Hippocampal formation (tissue), 2 donors: ENCODE measurements at regions not wholly inside any gene's neighbourhood (a gene's known extent, or its start where the extent isn't known, plus 50 kb on each side); places are given as distances from the start of the nearest gene placed in this dataset.

Experiments used
- DNase-seq, 2 donors: peaks; one replicate each; lab custom pipeline; 2025; lab: John Stamatoyannopoulos, UW

DNA sequence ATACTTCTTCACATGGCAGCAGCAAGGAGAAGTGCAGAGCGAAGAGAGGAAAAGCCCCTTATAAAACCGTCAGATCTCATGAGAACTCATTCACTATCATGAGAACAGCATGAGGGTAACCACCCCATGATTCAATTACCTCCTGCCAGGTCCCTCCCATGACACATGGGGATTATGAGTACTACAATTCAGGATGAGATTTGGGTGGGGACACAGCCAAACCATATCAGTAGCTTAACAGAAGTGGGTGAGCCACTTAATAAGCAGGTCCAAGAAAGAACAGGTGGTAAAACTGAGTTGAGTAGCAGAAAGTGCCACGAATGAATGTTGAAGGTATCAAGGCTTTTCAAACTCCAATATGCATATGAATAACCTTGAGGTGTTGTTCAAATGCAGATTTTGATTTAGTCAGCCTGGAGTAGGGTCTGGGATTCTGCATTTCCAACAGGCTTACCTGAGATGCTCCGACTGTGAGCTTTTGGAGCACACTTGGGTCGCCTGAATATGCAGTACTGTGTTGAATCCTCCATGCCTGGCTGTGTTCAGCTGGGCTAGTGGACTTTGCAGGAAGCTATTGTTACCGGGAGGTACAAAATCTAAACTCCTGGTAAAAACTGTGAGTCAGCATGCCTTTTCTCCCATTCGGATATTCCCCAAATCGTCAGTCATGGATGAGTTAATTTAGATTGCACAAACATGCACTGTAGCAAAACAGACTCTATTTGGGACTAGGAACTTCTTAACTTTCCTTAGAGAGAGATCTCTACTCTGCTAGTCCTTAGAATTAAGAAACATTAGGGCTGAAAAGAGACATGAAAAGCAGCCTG lies 69.0 kb upstream of the PRKCQ start:
- no peak for DNase-seq

DNA sequence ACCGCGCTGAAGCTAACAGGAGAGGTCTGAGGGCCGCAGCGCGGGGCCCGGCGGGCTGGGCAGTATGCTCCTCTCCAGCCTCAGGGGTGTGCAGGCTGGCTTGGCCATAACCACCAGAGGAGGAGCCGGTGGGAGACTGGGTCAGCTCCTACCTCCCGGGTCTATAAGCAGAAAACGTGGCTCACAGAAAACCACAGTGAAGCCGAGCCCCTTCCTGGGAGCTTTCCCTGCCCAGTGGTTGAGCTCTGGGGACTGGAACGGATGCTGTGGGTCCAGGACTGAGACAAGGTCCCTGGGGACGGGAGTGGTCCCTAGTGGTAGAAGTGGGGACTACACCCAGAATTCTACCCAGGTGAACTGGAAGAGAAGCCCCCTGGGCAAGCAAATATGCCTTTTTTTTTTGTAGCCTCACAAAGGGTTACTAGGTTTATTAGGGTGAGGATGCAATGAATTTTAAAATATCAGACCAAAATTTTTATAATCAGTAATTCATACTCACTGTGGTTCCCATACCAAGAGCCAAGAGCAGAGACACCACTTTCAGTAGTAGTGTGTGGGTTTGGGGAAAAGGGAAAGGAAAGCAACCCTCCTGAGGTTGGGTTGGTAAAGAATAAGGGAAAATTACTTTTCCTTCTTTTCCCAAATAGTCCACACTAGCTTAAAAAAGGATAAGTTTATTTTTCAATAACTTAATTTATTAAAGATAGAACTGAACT lies 67.9 kb upstream of the PRKCQ start:
- DNase-seq = peak; percentile 59 to 68

- no peak for DNase-seq
Measured at GRCh38 chr10:6643962-6644361, 63.9 kb upstream of the PRKCQ start.

DNA sequence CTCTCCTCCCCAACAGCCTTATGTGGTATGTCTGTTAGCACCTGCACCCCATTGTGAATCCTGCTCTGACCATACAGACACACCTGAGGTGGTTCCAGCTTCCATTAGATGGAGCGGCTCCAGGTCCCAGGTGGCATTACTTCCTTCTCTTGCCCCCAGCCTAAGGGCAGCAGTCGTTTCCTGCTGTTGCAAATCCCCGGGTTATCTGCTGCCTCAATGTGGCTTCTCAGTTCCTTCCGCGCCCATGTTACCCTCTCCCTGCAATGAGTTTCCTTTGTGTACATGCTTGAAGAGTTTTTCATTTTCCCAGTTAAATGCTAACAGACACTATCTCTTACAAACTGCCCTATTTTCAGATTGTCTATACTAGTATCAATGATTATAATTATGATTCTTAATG lies 62.8 kb upstream of the PRKCQ start:
- no peak for DNase-seq

- DNase-seq = no peak
Measured at GRCh38 chr10:6640433-6641040, 60.5 kb upstream of the PRKCQ start.

GRCh38 chr10:6637053-6637452 lies 57.0 kb upstream of the PRKCQ start:
- no peak for DNase-seq

DNA sequence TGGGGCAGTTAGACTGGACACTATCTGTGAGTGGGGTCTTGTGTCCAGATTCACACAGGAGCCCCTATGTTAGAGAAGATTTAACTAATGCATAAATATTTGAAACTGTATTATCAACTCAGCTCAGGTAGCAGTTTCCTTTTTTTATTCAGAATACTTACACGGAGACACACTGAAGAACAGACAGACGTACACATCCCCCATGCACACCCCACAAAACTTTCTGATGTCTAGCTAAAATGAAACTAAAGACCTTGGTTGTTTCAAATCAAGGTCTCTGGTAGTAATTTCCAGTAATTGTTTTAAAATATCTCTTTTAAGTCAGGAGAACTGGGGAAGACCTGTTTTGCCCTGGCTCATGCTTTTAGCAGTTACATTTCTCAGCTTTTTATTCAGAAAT lies 55.7 kb upstream of the PRKCQ start:
- no peak for DNase-seq
